ENCODE measurements at regions not wholly inside any gene's neighbourhood (a gene's known extent, or its start where the extent isn't known, plus 50 kb on each side); places are given as distances from the start of the nearest gene placed in this dataset.

GRCh38 chr6:121760745-121761144 is 325.3 kb downstream of the GJA1 start:
- H3K4me1 ChIP-seq = no peaks in the 10 kb centered on the region
- intact Hi-C loops (cut with DNase I) = no loop called here
- no peak for ATAC-seq
- DNase-seq = no peak
- no peaks in the 10 kb centered on the region for H3K36me3 ChIP-seq
- no peak overlapping the region for H3K27ac ChIP-seq
- TF ChIP-seq CTCF (IDR thresholded peaks at IDR 0.05) = no peak
- H3K4me3 ChIP-seq = no peak overlapping the region
- H3K27me3 ChIP-seq = no peaks in the 10 kb centered on the region
- peaks cover 0 to 6% of the 10 kb centered on the region in 2 donors for H3K9me3 ChIP-seq

- TF ChIP-seq CTCF (IDR thresholded peaks at IDR 0.05) = no peak
- peaks cover 0 to 6% of the 10 kb centered on the region in 2 donors for H3K9me3 ChIP-seq
- ATAC-seq (no peak), DNase-seq (no peak)
- intact Hi-C loops (cut with DNase I) = no loop called here
- no peaks in the 10 kb centered on the region for H3K4me1 ChIP-seq
- H3K4me3 ChIP-seq = no peak overlapping the region
- no peaks in the 10 kb centered on the region for H3K27me3 ChIP-seq
- H3K27ac ChIP-seq = no peak overlapping the region
- no peaks in the 10 kb centered on the region for H3K36me3 ChIP-seq
Observed at GRCh38 chr6:121764493-121764892, 329.0 kb downstream of the GJA1 start.

- DNase-seq = no peak
- no peak overlapping the region for H3K4me3 ChIP-seq
- no peaks in the 10 kb centered on the region for H3K4me1 ChIP-seq
- no peaks in the 10 kb centered on the region for H3K36me3 ChIP-seq
- H3K27me3 ChIP-seq = no peaks in the 10 kb centered on the region
- intact Hi-C loops (cut with DNase I) = no loop called here
- peaks cover 0 to 6% of the 10 kb centered on the region in 2 donors for H3K9me3 ChIP-seq
- H3K27ac ChIP-seq = no peak overlapping the region
- no peak for TF ChIP-seq CTCF (IDR thresholded peaks at IDR 0.05)
- no peak for ATAC-seq
Observed at GRCh38 chr6:121765060-121765459, 329.6 kb downstream of the GJA1 start.

- no peaks in the 10 kb centered on the region for H3K4me1 ChIP-seq
- peak; percentile 47 for ATAC-seq
- no peak overlapping the region for H3K4me3 ChIP-seq
- TF ChIP-seq CTCF (IDR thresholded peaks at IDR 0.05) = no peak
- intact Hi-C loops (cut with DNase I) = no loop called here
- H3K27ac ChIP-seq = no peak overlapping the region
- no peak for DNase-seq
- no peaks in the 10 kb centered on the region for H3K36me3 ChIP-seq
- H3K9me3 ChIP-seq = peaks cover 0 to 1% of the 10 kb centered on the region in 2 donors
- H3K27me3 ChIP-seq = no peaks in the 10 kb centered on the region
Observed at GRCh38 chr6:121767211-121767610, 331.8 kb downstream of the GJA1 start.

- intact Hi-C loops (cut with DNase I) = no loop called here
- DNase-seq = no peak
- no peak for ATAC-seq
- Histone ChIP-seq H3K4me1 (no peaks in the 10 kb centered on the region), H3K36me3 (no peaks in the 10 kb centered on the region), H3K9me3 (no peaks in the 10 kb centered on the region), H3K27me3 (no peaks in the 10 kb centered on the region), H3K27ac (no peak overlapping the region), H3K4me3 (no peak overlapping the region)
- no peak for TF ChIP-seq CTCF (IDR thresholded peaks at IDR 0.05)
Observed at GRCh38 chr6:121770943-121771342, 335.5 kb downstream of the GJA1 start.

Data from left lung (tissue), 4 donors.